WTC11 (cell line): ENCODE measurements at regions not wholly inside any gene's neighbourhood (a gene's known extent, or its start where the extent isn't known, plus 50 kb on each side); places are given as distances from the start of the nearest gene placed in this dataset.

ENCODE experiments used
- ELF4 ChIP-seq: sonication (generic); formaldehyde crosslinking; IDR thresholded peaks from 2 replicates; pipeline ENCODE4 v1.8.1; 2022; ENCODE audit warnings: low read depth, mild to moderate bottlenecking, moderate library complexity, missing genetic modification reagents
- NFYB ChIP-seq: sonication (generic); formaldehyde crosslinking; conservative IDR thresholded peaks from 2 replicates; pipeline ENCODE4 v1.8.0; 2022; ENCODE audit warnings: low read depth, missing genetic modification reagents
- NR3C1 ChIP-seq: sonication (generic); formaldehyde crosslinking; conservative IDR thresholded peaks from 2 replicates; pipeline ENCODE4 v1.8.1; 2023; ENCODE audit warnings: low read depth, mild to moderate bottlenecking, missing genetic modification reagents
- USF2 ChIP-seq: sonication (generic); formaldehyde crosslinking; IDR thresholded peaks from 2 replicates; pipeline ENCODE4 v1.8.1; 2023; ENCODE audit warnings: mild to moderate bottlenecking, missing genetic modification reagents, moderate library complexity
- TF ChIP-seq, protein P1 (sequence below): sonication (generic); formaldehyde crosslinking; IDR thresholded peaks from 2 replicates; pipeline ENCODE4 v1.8.1; 2023; ENCODE audit warnings: mild to moderate bottlenecking, missing genetic modification reagents, moderate library complexity
- TF ChIP-seq, protein P2 (sequence below): fragments of 200-600 bp; IDR thresholded peaks from 2 replicates; pipeline ENCODE4 v1.8.0; 2022; ENCODE audit warnings: antibody characterized with exemption

DNA sequence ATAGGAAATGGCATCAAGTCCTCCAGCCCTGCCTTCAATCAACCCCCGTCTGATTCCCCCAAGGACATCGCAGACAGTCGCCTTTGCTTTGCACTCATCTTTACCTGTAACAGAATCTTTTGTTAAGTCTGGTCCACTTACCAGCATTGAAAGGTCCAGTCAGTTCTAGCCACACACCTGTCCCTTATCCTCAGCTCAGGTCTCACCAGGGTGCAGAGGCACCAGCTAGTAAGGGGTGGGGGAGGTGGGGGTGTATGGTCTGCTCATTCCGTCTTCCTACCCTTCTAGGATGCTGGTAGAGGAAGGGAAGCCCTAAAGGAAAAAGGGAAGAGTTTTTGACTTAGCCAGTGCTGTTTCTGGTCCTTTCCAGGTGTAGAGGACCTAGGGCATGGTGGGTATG is 427.7 kb downstream of the MATN1 start:
- TF ChIP-seq, protein P1, sequence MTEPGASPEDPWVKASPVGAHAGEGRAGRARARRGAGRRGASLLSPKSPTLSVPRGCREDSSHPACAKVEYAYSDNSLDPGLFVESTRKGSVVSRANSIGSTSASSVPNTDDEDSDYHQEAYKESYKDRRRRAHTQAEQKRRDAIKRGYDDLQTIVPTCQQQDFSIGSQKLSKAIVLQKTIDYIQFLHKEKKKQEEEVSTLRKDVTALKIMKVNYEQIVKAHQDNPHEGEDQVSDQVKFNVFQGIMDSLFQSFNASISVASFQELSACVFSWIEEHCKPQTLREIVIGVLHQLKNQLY (CRISPR knock-in tag) = no peak
- TF ChIP-seq, protein P2, sequence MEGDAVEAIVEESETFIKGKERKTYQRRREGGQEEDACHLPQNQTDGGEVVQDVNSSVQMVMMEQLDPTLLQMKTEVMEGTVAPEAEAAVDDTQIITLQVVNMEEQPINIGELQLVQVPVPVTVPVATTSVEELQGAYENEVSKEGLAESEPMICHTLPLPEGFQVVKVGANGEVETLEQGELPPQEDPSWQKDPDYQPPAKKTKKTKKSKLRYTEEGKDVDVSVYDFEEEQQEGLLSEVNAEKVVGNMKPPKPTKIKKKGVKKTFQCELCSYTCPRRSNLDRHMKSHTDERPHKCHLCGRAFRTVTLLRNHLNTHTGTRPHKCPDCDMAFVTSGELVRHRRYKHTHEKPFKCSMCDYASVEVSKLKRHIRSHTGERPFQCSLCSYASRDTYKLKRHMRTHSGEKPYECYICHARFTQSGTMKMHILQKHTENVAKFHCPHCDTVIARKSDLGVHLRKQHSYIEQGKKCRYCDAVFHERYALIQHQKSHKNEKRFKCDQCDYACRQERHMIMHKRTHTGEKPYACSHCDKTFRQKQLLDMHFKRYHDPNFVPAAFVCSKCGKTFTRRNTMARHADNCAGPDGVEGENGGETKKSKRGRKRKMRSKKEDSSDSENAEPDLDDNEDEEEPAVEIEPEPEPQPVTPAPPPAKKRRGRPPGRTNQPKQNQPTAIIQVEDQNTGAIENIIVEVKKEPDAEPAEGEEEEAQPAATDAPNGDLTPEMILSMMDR = no peak
- no peak for TF ChIP-seq ELF4
- TF ChIP-seq NFYB = no peak
- no peak for TF ChIP-seq USF2 (CRISPR knock-in tag)
- TF ChIP-seq NR3C1 = no peak
